ENCODE measurements at regions not wholly inside any gene's neighbourhood (a gene's known extent, or its start where the extent isn't known, plus 50 kb on each side); places are given as distances from the start of the nearest gene placed in this dataset.

- TF ChIP-seq GATAD2B (conservative IDR thresholded peaks at IDR 0.05; ENCODE audit: low read depth) = no peak
- no peak for TF ChIP-seq SRF (IDR thresholded peaks at IDR 0.05; ENCODE audit: low read depth in 2 of 2, low read length in 2 of 2)
- TF ChIP-seq EZH2 (IDR thresholded peaks at IDR 0.05; ENCODE audit: borderline replicate concordance, control insufficient read depth, low read depth, low read length) = no peak
- no peak for TF ChIP-seq CTCF (IDR thresholded peaks at IDR 0.05 in 2 of 3, conservative IDR thresholded peaks at IDR 0.05 in 1 of 3; ENCODE audit: control insufficient read depth in 2 of 3, extremely low read depth in 1 of 3, insufficient read depth in 1 of 3, low read depth in 3 of 3, low read length in 3 of 3)
- TF ChIP-seq, protein P1, sequence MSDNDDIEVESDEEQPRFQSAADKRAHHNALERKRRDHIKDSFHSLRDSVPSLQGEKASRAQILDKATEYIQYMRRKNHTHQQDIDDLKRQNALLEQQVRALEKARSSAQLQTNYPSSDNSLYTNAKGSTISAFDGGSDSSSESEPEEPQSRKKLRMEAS (IDR thresholded peaks at IDR 0.05; ENCODE audit: low read depth, low read length) = no peak
- TF ChIP-seq BRCA1 (IDR thresholded peaks at IDR 0.05; ENCODE audit: low read depth, low read length) = no peak
- TF ChIP-seq, protein P2, sequence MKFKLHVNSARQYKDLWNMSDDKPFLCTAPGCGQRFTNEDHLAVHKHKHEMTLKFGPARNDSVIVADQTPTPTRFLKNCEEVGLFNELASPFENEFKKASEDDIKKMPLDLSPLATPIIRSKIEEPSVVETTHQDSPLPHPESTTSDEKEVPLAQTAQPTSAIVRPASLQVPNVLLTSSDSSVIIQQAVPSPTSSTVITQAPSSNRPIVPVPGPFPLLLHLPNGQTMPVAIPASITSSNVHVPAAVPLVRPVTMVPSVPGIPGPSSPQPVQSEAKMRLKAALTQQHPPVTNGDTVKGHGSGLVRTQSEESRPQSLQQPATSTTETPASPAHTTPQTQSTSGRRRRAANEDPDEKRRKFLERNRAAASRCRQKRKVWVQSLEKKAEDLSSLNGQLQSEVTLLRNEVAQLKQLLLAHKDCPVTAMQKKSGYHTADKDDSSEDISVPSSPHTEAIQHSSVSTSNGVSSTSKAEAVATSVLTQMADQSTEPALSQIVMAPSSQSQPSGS (IDR thresholded peaks at IDR 0.05; ENCODE audit: low read length) = no peak
- no peak for TF ChIP-seq PKNOX1 (IDR thresholded peaks at IDR 0.05)
- no peak for TF ChIP-seq POLR2AphosphoS5 (IDR thresholded peaks at IDR 0.05; ENCODE audit: low read length)
Observed at GRCh38 chr15:31485431-31485830, 158.8 kb downstream of the KLF13 start.

Measured in GM12878 (cell line).